IPS-18a (cell line): ENCODE measurements at regions not wholly inside any gene's neighbourhood (a gene's known extent, or its start where the extent isn't known, plus 50 kb on each side); places are given as distances from the start of the nearest gene placed in this dataset.

Experiments
- H3K27ac ChIP-seq: one replicate; pipeline ENCODE4 v1.5.1; 2013; ENCODE audit warnings: low read length
- H3K27me3 ChIP-seq: one replicate; pipeline ENCODE4 v1.6.1; 2013; ENCODE audit warnings: mild to moderate bottlenecking, low read length; ENCODE audit not compliant: control insufficient read depth, insufficient read depth
- H3K36me3 ChIP-seq: one replicate; pipeline ENCODE4 v1.6.1; 2013; ENCODE audit warnings: low read depth, low read length; ENCODE audit not compliant: control insufficient read depth
- H3K4me1 ChIP-seq: one replicate; pipeline ENCODE4 v1.6.1; 2013; ENCODE audit warnings: low read depth, low read length; ENCODE audit not compliant: control insufficient read depth
- H3K4me3 ChIP-seq: one replicate; pipeline ENCODE4 v1.5.1; 2013; ENCODE audit warnings: low read length
- H3K9ac ChIP-seq: one replicate; pipeline ENCODE4 v1.6.1; 2013; ENCODE audit warnings: mild to moderate bottlenecking, low read length, moderate library complexity
- H3K9me3 ChIP-seq: one replicate; pipeline ENCODE4 v1.6.1; 2013; ENCODE audit warnings: low read depth, low read length; ENCODE audit not compliant: control insufficient read depth

- Histone ChIP-seq H3K27me3 (no peaks in the 10 kb centered on the region), H3K4me1 (no peaks in the 10 kb centered on the region), H3K27ac (no peak overlapping the region), H3K9ac (no peak overlapping the region), H3K4me3 (no peak overlapping the region), H3K9me3 (no peaks in the 10 kb centered on the region), H3K36me3 (no peaks in the 10 kb centered on the region)
Observed at GRCh38 chr22:48431536-48432315, 1395.9 kb downstream of the BRD1 start.

- H3K27me3 ChIP-seq: no peaks in the 10 kb centered on the region
- H3K4me1 ChIP-seq: no peaks in the 10 kb centered on the region
- no peaks in the 10 kb centered on the region for H3K9me3 ChIP-seq
- H3K9ac ChIP-seq: no peak overlapping the region
- no peak overlapping the region for H3K27ac ChIP-seq
- H3K36me3 ChIP-seq: no peaks in the 10 kb centered on the region
- H3K4me3 ChIP-seq: no peak overlapping the region
Observed at GRCh38 chr22:48431014-48431413, 1396.7 kb downstream of the BRD1 start.

- Histone ChIP-seq H3K36me3 (no peaks in the 10 kb centered on the region), H3K27ac (no peak overlapping the region), H3K9me3 (no peaks in the 10 kb centered on the region), H3K4me3 (no peak overlapping the region), H3K9ac (no peak overlapping the region), H3K27me3 (no peaks in the 10 kb centered on the region), H3K4me1 (no peaks in the 10 kb centered on the region)
Observed at GRCh38 chr22:48429446-48430020, 1398.1 kb downstream of the BRD1 start.

- Histone ChIP-seq H3K27me3 (no peaks in the 10 kb centered on the region), H3K27ac (no peak overlapping the region), H3K4me3 (no peak overlapping the region), H3K36me3 (no peaks in the 10 kb centered on the region), H3K4me1 (no peaks in the 10 kb centered on the region), H3K9ac (no peak overlapping the region), H3K9me3 (no peaks in the 10 kb centered on the region)
Observed at GRCh38 chr22:48428631-48429371, 1398.9 kb downstream of the BRD1 start.

GRCh38 chr22:48427731-48428211 is 1399.9 kb downstream of the BRD1 start:
- Histone ChIP-seq H3K4me1 (no peaks in the 10 kb centered on the region), H3K9ac (no peak overlapping the region), H3K36me3 (no peaks in the 10 kb centered on the region), H3K9me3 (no peaks in the 10 kb centered on the region), H3K27ac (no peak overlapping the region), H3K27me3 (no peaks in the 10 kb centered on the region), H3K4me3 (no peak overlapping the region)

- Histone ChIP-seq H3K4me3 (no peak overlapping the region), H3K9me3 (no peaks in the 10 kb centered on the region), H3K9ac (no peak overlapping the region), H3K27me3 (no peaks in the 10 kb centered on the region), H3K36me3 (no peaks in the 10 kb centered on the region), H3K27ac (no peak overlapping the region), H3K4me1 (no peaks in the 10 kb centered on the region)
Observed at GRCh38 chr22:48426466-48427380, 1401.0 kb downstream of the BRD1 start.

GRCh38 chr22:48425641-48426040 is 1402.0 kb downstream of the BRD1 start:
- Histone ChIP-seq H3K9ac (no peak overlapping the region), H3K27ac (no peak overlapping the region), H3K36me3 (no peaks in the 10 kb centered on the region), H3K4me1 (no peaks in the 10 kb centered on the region), H3K9me3 (no peaks in the 10 kb centered on the region), H3K27me3 (no peaks in the 10 kb centered on the region), H3K4me3 (no peak overlapping the region)

- H3K4me1 ChIP-seq: no peaks in the 10 kb centered on the region
- H3K27me3 ChIP-seq: no peaks in the 10 kb centered on the region
- no peak overlapping the region for H3K4me3 ChIP-seq
- no peak overlapping the region for H3K27ac ChIP-seq
- H3K9me3 ChIP-seq: no peaks in the 10 kb centered on the region
- H3K36me3 ChIP-seq: no peaks in the 10 kb centered on the region
- H3K9ac ChIP-seq: no peak overlapping the region
Observed at GRCh38 chr22:48425091-48425506, 1402.6 kb downstream of the BRD1 start.

- Histone ChIP-seq H3K9ac (no peak overlapping the region), H3K9me3 (no peaks in the 10 kb centered on the region), H3K27me3 (no peaks in the 10 kb centered on the region)
Observed at GRCh38 chr22:48424661-48425060, 1403.0 kb downstream of the BRD1 start.

GRCh38 chr22:48424201-48424627 is 1403.5 kb downstream of the BRD1 start:
- Histone ChIP-seq H3K4me3 (no peak overlapping the region), H3K36me3 (no peaks in the 10 kb centered on the region), H3K4me1 (no peaks in the 10 kb centered on the region), H3K9me3 (no peaks in the 10 kb centered on the region), H3K27me3 (no peaks in the 10 kb centered on the region), H3K9ac (no peak overlapping the region), H3K27ac (no peak overlapping the region)

More at GRCh38 chr22:48424661-48425060, 1403.0 kb downstream of the BRD1 start:
- no peaks in the 10 kb centered on the region for H3K36me3 ChIP-seq
- no peak overlapping the region for H3K27ac ChIP-seq
- H3K4me1 ChIP-seq: no peaks in the 10 kb centered on the region
- H3K4me3 ChIP-seq: no peak overlapping the region

- Histone ChIP-seq H3K27me3 (no peaks in the 10 kb centered on the region), H3K9me3 (no peaks in the 10 kb centered on the region), H3K4me1 (no peaks in the 10 kb centered on the region), H3K36me3 (no peaks in the 10 kb centered on the region), H3K27ac (no peak overlapping the region), H3K9ac (no peak overlapping the region), H3K4me3 (no peak overlapping the region)
Observed at GRCh38 chr22:48423481-48423911, 1404.2 kb downstream of the BRD1 start.
